ENCODE measurements at regions not wholly inside any gene's neighbourhood (a gene's known extent, or its start where the extent isn't known, plus 50 kb on each side); places are given as distances from the start of the nearest gene placed in this dataset.

DNA sequence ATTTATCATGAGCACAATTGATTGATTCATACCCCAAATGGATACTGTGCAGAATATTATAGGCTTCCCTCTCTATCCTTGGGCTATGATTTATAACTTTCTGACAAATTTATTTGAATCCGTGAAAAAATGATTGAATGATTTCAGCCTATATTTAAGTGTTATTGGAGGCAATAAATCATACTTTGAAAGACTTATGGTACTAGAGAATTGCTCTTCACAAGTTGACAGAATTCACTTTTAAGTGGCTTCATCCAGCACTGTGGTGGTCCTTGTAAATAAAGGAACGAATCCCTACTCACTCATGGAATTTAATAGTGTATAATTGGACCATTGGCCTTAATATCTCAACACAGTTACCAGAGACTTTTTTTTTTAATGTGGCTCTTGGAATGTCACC lies 174.8 kb upstream of the TLL1 start:
- Mint-ChIP-seq H3K4me3 (no peak overlapping the region), H3K27me3 (no peaks in the 10 kb centered on the region)

DNA sequence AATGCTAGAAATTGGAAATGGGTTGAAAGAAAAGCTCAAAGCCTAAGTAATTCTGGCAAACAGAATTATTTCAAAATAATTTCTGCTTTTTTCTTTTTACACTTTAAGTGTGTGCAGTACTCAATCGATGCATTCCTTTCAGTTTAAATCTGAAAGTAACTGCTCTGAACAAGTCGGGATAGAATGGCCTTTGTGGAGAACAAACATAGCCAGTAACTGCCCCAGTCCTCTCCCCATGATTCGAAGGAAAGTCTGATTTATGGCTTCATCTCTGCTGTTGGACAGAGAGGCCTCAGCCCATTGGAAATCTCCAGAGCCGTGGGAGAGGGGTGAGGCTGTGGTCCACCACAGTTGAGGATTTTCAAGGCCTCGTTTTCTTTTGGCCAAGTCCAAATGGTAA lies 174.0 kb upstream of the TLL1 start:
- DNase-seq (no peak), ATAC-seq (no peak)
- H3K36me3 Mint-ChIP-seq (ENCODE audit: low read depth), result no peaks in the 10 kb centered on the region
- H3K27ac Mint-ChIP-seq, result no peak overlapping the region
- no peaks in the 10 kb centered on the region for H3K4me1 Mint-ChIP-seq
- H3K9me3 ChIP-seq (ENCODE audit: control insufficient read depth, low read length, poor library complexity, severe bottlenecking), result no peaks in the 10 kb centered on the region
- H3K4me3 Mint-ChIP-seq, result no peak overlapping the region
- H3K27me3 Mint-ChIP-seq, result no peaks in the 10 kb centered on the region

More for the DNA sequence above, 174.8 kb upstream of the TLL1 start:
- DNase-seq (no peak), ATAC-seq (no peak)
- no peaks in the 10 kb centered on the region for H3K9me3 ChIP-seq (ENCODE audit: control insufficient read depth, low read length, poor library complexity, severe bottlenecking)
- H3K36me3 Mint-ChIP-seq (ENCODE audit: low read depth), result no peaks in the 10 kb centered on the region
- no peak overlapping the region for H3K27ac Mint-ChIP-seq
- H3K4me1 Mint-ChIP-seq, result no peaks in the 10 kb centered on the region

DNA sequence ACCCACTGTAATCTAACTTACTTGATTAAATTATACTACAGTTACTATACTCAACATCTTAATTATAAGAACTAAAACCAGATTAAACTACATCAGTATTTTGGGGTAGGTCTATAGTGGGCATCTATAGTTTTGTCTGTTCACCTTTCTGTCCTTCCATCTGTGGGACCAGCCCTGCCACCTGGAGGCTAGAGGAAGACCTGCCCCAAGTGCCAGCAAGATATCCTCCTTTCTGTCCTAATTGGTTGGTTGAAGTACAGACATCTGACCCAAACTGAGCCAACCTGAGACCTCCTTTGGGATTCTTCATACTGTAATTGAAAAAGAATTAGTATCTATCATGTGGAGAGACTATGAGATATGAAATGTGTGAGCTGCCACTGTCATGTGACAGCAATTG lies 172.2 kb upstream of the TLL1 start:
- no peaks in the 10 kb centered on the region for H3K27me3 Mint-ChIP-seq

DNA sequence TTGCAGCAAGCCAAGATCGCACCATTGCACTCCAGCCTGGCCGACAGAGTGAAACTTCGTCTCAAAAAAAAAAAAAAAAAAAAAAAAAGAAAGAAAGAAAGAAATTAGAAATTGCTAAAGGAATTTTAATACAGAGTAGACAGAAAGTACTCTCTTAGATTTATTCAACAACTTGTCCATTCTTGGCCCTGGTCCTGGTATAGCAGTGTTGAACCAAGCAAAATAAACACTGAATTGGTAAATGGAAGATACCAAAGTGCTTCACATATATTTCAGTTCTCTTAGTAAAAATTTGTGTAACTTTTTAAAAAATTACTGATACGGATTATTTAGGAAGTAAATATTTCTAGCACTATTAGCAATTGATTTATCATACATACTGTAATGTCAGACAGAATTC lies 165.9 kb upstream of the TLL1 start:
- Mint-ChIP-seq H3K36me3 (ENCODE audit: low read depth) (no peaks in the 10 kb centered on the region), H3K27me3 (no peaks in the 10 kb centered on the region), H3K4me1 (no peaks in the 10 kb centered on the region), H3K27ac (no peak overlapping the region), H3K4me3 (no peak overlapping the region)
- no peak for DNase-seq
- ATAC-seq, result no peak
- no peaks in the 10 kb centered on the region for H3K9me3 ChIP-seq (ENCODE audit: control insufficient read depth, low read length, poor library complexity, severe bottlenecking)

More for the DNA sequence above, 172.2 kb upstream of the TLL1 start:
- Mint-ChIP-seq H3K4me3 (no peak overlapping the region), H3K4me1 (no peaks in the 10 kb centered on the region), H3K36me3 (ENCODE audit: low read depth) (no peaks in the 10 kb centered on the region), H3K27ac (no peak overlapping the region)
- DNase-seq, result no peak
- H3K9me3 ChIP-seq (ENCODE audit: control insufficient read depth, low read length, poor library complexity, severe bottlenecking), result no peaks in the 10 kb centered on the region
- ATAC-seq, result no peak

DNA sequence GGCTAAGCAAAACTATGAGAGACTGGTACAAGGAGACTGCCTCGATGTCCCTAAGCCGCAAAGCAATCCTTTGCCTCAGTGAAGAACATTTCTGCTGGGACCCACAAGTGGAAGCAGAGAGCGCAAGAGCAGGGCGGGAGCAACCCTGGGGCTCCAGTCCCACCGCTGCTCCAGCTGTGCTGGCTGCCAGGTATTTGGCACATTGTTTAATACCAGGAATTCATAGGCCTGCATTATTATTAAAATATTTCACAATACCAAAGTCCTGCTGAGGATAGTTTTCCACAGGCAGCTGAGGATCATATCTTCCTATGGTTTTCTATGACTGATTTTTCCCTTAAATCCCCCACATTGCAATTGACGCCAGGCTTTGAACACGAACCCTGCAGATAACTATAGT lies 163.5 kb upstream of the TLL1 start:
- ATAC-seq (no peak), DNase-seq (no peak)

DNA sequence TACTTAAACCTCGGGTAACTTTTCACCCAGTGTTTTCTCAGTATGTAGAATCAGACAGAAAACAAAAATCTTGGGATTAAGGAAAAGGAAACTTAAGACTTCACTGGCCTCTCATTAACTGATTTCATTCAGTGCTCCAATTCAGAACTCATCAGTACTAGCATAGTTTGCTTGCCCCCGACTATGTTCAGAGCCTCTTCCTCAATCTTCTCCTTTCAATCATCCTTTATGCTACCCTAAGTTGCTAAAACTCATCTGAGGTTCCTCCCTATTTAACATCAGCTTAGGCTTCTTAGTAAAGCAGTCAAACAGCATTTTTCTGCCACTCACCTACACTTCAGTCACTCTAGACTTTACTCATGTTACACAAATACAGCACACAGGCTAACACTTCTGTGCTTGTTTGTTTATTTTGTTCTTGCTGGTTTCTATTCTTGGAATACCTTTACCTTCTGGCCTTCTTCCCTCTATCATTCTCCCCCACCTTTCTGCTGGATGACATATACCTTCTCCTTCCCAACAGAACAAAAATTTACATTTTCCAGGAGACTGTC lies 163.0 kb upstream of the TLL1 start:
- H3K4me1 Mint-ChIP-seq, result no peaks in the 10 kb centered on the region
- H3K36me3 Mint-ChIP-seq (ENCODE audit: low read depth), result no peaks in the 10 kb centered on the region
- ATAC-seq, result no peak

More for the DNA sequence above, 163.5 kb upstream of the TLL1 start:
- Mint-ChIP-seq H3K36me3 (ENCODE audit: low read depth) (no peaks in the 10 kb centered on the region), H3K27me3 (no peaks in the 10 kb centered on the region), H3K4me3 (no peak overlapping the region), H3K27ac (no peak overlapping the region), H3K4me1 (no peaks in the 10 kb centered on the region)
- no peaks in the 10 kb centered on the region for H3K9me3 ChIP-seq (ENCODE audit: control insufficient read depth, low read length, poor library complexity, severe bottlenecking)

DNA sequence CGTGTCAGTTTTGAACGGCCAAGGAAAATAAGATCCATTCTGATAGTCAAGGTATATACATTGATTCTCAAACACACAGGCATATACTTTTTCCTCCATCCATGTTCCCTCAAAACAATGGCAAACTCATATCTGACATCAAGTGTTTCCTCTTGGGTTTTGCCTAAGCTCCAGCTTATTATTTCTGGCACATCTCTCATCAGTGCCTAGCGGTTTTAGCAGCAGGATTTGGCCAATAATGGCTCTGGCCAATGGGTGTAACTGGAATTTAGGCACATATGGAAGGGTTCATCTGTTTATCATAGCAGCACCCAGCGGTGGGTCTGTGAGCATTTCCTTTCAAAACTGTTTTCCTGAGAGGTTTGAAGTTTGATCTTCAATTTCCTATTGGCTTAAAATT lies 161.6 kb upstream of the TLL1 start:
- no peak for ATAC-seq
- Mint-ChIP-seq H3K27ac (no peak overlapping the region), H3K36me3 (ENCODE audit: low read depth) (no peaks in the 10 kb centered on the region), H3K4me1 (no peaks in the 10 kb centered on the region), H3K4me3 (no peak overlapping the region), H3K27me3 (no peaks in the 10 kb centered on the region)
- no peak for DNase-seq
- H3K9me3 ChIP-seq (ENCODE audit: control insufficient read depth, low read length, poor library complexity, severe bottlenecking), result no peaks in the 10 kb centered on the region

More for the DNA sequence above, 163.0 kb upstream of the TLL1 start:
- Mint-ChIP-seq H3K4me3 (no peak overlapping the region), H3K27me3 (no peaks in the 10 kb centered on the region), H3K27ac (no peak overlapping the region)
- H3K9me3 ChIP-seq (ENCODE audit: control insufficient read depth, low read length, poor library complexity, severe bottlenecking), result no peaks in the 10 kb centered on the region
- no peak for DNase-seq

DNA sequence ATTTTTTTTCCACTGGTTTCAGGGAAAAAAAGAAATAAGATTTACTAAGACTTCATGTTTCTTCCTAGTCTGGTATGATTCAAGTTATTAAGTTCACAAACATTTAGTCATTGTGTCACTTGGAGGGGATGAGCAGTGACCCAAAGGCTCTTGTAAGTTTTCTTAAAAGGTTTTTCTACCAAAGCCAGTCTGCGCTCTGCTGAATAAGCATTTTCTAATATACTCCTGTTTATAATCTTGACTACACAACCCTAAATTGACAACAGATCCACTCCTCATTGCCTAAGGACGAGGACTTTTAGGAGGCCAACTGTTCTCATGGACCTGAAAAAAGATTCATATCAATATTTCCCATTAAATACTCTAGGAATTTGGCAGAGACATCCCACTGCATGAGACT lies 161.1 kb upstream of the TLL1 start:
- H3K9me3 ChIP-seq (ENCODE audit: control insufficient read depth, low read length, poor library complexity, severe bottlenecking), result no peaks in the 10 kb centered on the region
- ATAC-seq (no peak), DNase-seq (no peak)
- H3K4me3 Mint-ChIP-seq, result no peak overlapping the region
- H3K4me1 Mint-ChIP-seq, result no peaks in the 10 kb centered on the region
- no peaks in the 10 kb centered on the region for H3K27me3 Mint-ChIP-seq
- H3K36me3 Mint-ChIP-seq (ENCODE audit: low read depth), result no peaks in the 10 kb centered on the region
- no peak overlapping the region for H3K27ac Mint-ChIP-seq

DNA sequence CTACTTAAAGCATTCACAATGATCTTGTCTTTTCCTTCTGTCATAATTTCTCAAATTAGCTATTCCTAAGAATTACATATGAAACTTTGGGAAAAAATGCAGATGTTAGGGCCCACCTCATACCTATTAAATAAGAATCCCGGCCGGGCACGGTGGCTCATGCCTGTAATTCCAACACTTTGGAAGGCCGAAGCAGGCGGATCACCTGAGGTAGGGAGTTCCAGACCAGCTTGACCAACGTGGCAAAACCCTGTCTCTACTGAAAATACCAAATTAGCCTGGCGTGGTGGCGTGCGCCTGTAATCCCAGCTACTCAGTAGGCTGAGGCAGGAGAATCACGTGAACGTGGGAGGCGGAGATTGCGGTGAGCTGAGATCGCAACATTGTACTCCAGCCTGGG lies 158.4 kb upstream of the TLL1 start:
- Mint-ChIP-seq H3K4me1 (no peaks in the 10 kb centered on the region), H3K27ac (no peak overlapping the region), H3K36me3 (ENCODE audit: low read depth) (no peaks in the 10 kb centered on the region), H3K27me3 (no peaks in the 10 kb centered on the region), H3K4me3 (no peak overlapping the region)
- DNase-seq (no peak), ATAC-seq (no peak)
- H3K9me3 ChIP-seq (ENCODE audit: control insufficient read depth, low read length, poor library complexity, severe bottlenecking), result no peaks in the 10 kb centered on the region

DNA sequence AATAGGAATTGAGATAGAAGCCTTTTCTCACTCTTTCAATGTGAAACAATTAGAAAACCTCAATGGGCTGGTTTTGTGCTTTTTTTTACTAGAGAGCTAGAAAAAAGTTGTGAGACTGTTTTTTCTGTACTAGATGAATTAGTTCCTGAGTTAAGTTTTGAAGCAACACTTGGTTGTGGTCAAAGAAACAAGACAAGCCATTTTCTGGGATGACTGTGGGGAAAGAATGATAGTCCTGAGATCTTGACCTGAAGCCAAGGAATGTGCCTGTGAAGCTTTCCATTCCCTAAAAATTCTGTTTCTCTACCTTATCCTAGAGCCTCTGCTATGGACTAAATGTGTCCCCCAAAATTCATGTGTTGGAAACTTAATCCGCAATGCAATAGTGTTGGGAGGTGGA lies 157.8 kb upstream of the TLL1 start:
- no peak for DNase-seq
- Mint-ChIP-seq H3K27me3 (no peaks in the 10 kb centered on the region), H3K4me1 (no peaks in the 10 kb centered on the region), H3K4me3 (no peak overlapping the region), H3K27ac (no peak overlapping the region), H3K36me3 (ENCODE audit: low read depth) (no peaks in the 10 kb centered on the region)
- H3K9me3 ChIP-seq (ENCODE audit: control insufficient read depth, low read length, poor library complexity, severe bottlenecking), result no peaks in the 10 kb centered on the region
- ATAC-seq, result no peak

DNA sequence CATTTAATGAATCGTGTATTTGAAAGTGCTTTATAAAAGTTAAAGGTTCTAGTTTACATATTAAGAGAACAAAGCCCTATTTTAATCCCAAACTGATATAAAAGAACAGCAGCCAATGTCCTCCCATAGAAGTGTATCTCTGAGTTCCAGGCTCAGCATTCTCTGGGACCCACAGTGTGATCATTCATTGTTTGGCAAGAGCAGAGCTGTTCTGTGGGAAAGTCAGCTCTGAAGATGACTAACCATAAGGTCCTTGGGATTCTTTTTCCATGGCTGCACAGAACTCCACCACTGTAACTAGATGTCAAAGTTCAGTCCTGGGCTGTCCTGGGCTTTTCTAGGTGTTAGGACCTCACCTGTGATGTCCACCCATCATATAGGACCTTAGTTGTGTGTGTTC lies 157.0 kb upstream of the TLL1 start:
- no peaks in the 10 kb centered on the region for H3K27me3 Mint-ChIP-seq
- H3K4me3 Mint-ChIP-seq, result no peak overlapping the region

DNA sequence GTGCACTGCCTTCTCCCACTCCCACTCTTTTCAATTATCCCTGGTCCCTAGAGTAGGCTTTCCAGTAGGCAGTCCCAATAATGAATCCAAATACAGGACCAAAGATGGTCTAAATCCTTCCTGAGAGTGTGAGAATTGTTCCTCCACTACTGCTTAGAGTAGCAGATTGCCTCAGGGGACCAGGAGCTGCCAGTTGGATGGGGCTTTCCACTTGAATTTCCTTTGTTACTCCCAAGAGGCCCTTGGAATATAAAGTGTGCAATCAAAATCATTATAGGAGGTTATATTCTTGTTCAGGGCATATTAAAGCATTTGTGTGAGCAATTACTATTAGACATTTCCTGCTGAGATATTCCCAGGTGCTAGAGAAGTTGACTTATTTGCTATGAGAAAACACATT lies 156.6 kb upstream of the TLL1 start:
- H3K4me3 Mint-ChIP-seq, result no peak overlapping the region
- no peak overlapping the region for H3K27ac Mint-ChIP-seq
- H3K9me3 ChIP-seq (ENCODE audit: control insufficient read depth, low read length, poor library complexity, severe bottlenecking), result no peaks in the 10 kb centered on the region
- no peaks in the 10 kb centered on the region for H3K4me1 Mint-ChIP-seq
- H3K36me3 Mint-ChIP-seq (ENCODE audit: low read depth), result no peaks in the 10 kb centered on the region
- no peak for ATAC-seq
- H3K27me3 Mint-ChIP-seq, result no peaks in the 10 kb centered on the region
- DNase-seq, result no peak

More for the DNA sequence above, 157.0 kb upstream of the TLL1 start:
- no peak for ATAC-seq
- no peaks in the 10 kb centered on the region for H3K9me3 ChIP-seq (ENCODE audit: control insufficient read depth, low read length, poor library complexity, severe bottlenecking)
- DNase-seq, result no peak
- Mint-ChIP-seq H3K4me1 (no peaks in the 10 kb centered on the region), H3K27ac (no peak overlapping the region), H3K36me3 (ENCODE audit: low read depth) (no peaks in the 10 kb centered on the region)

DNA sequence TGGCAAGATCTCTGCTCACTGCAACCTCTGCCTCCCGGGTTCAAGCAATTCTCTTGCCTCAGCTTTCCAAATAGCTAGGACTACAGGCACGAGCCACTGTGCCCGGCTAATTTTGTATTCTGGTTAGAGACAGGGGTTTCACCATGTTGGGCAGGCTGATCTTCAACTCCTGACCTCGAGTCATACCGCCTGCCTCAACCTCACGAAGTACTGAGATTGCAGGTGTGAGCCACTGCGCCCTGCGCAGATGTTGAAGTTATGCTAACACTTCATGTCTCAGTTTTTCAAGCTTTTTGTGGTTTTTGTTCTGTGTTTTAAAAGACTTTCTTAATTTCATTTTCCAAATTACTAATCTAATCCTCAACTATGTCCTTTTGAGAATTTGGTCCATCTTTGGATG lies 154.4 kb upstream of the TLL1 start:
- ATAC-seq, result no peak
- H3K4me3 Mint-ChIP-seq, result no peak overlapping the region
- H3K36me3 Mint-ChIP-seq (ENCODE audit: low read depth), result no peaks in the 10 kb centered on the region
- no peaks in the 10 kb centered on the region for H3K9me3 ChIP-seq (ENCODE audit: control insufficient read depth, low read length, poor library complexity, severe bottlenecking)
- DNase-seq, result no peak
- H3K27ac Mint-ChIP-seq, result no peak overlapping the region
- H3K4me1 Mint-ChIP-seq, result no peaks in the 10 kb centered on the region
- H3K27me3 Mint-ChIP-seq, result peaks cover 6% of the 10 kb centered on the region

DNA sequence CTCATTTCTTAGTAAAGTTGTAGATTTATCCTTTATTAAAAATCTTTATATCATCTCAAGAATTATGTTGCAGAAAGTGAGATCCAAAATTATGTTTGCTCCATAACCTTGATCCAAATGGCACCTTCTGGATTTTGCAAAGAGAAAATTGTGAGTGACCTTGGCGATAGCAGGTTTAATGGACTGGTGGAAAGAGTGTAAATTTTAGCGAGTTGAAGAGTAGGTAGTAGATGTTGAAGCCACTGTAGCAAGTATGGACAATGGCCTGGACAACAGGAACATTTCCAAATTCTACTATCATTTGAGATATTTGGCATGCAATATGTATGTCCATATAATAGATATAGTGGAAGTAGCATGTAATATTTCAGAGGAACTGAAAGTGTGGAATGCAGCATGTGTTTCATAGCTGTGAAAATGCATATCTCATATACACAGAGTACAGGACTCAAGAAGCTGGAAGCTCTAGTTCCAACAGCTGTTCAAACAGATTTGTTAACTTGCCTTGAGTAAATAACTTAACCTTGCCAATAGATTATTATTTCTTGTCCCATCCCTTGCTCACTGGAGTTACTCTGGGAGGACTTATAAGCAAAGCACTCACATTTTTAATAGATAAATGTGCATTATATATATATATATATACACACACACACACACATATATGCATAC lies 152.5 kb upstream of the TLL1 start:
- ATAC-seq (no peak), DNase-seq (no peak)
- Mint-ChIP-seq H3K4me1 (no peaks in the 10 kb centered on the region), H3K27ac (no peak overlapping the region), H3K4me3 (no peak overlapping the region), H3K27me3 (peaks cover 6% of the 10 kb centered on the region), H3K36me3 (ENCODE audit: low read depth) (no peaks in the 10 kb centered on the region)
- H3K9me3 ChIP-seq (ENCODE audit: control insufficient read depth, low read length, poor library complexity, severe bottlenecking), result no peaks in the 10 kb centered on the region
